ENCODE measurements at regions not wholly inside any gene's neighbourhood (a gene's known extent, or its start where the extent isn't known, plus 50 kb on each side); places are given as distances from the start of the nearest gene placed in this dataset.

GRCh38 chr4:173917255-173917960, 366.1 kb downstream of the FBXO8 start:
- DNase-seq, result no peak

- no peak for DNase-seq
Measured at GRCh38 chr4:173913496-173913895, 370.0 kb downstream of the FBXO8 start.

DNA sequence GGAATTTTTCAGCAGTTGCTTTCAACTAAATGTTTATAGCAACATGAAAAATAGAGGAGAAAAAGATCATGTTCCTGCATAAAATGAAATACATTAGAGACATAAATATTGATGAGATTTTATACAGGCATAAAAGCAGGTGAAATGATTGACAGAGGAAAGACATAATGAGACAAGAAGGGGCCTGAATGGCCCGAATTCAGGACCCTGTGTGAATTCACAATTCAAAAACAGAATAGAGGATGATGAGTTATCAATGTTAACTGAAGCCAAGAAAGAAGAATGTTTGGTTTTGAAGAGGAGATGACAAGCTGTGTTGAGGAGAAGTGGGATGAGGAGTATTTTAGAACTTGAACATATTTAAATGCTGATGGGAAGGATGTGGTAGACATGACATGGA, 371.1 kb downstream of the FBXO8 start:
- DNase-seq, result no peak

GRCh38 chr4:173910891-173911290, 372.6 kb downstream of the FBXO8 start:
- DNase-seq, result no peak

DNA sequence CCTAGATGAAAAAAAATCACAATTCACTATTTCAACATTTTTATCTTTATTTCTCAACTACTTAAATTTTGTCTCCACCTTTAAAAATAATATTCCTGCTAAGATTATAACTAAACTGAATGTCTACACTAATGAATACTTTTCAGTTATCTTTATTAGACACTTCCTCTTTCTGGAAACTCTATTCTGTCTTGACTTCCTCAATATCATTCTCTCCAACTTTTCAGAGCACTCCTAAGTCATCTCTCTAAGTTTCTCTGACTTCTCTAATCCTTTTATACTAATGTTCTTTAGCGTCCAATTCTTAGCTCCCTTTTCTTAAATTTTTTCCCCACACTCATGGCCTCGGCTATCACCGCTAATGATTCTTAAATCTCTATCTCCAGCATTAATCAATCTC, 374.2 kb downstream of the FBXO8 start:
- no peak for DNase-seq

DNA sequence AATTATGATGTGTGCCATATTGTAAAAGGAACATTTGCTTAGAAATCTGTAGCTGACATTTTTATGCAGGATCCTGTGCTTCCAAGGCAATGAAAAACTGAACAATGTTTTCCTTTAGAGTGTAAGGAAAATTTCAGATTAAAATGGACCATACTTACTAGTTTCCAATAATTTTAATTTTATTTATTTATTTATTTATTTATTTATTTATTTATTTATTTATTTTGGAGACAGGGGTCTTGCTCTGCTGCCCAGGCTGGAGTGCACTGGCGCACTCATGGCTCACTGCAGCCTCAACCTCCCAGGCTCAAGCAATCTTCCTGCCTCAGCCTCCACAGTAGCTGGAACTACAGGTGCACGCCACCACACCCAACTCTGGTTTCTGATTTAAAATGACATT, 369.8 kb upstream of the HAND2 start:
- DNase-seq, result no peak

- DNase-seq, result no peak
Measured at GRCh38 chr4:173891072-173891471, 361.0 kb upstream of the HAND2 start.

- no peak for DNase-seq
Measured at GRCh38 chr4:173883821-173884220, 353.8 kb upstream of the HAND2 start.

- no peak for DNase-seq
Measured at GRCh38 chr4:173880897-173881296, 350.9 kb upstream of the HAND2 start.

GRCh38 chr4:173879509-173879908, 349.5 kb upstream of the HAND2 start:
- DNase-seq, result no peak

DNA sequence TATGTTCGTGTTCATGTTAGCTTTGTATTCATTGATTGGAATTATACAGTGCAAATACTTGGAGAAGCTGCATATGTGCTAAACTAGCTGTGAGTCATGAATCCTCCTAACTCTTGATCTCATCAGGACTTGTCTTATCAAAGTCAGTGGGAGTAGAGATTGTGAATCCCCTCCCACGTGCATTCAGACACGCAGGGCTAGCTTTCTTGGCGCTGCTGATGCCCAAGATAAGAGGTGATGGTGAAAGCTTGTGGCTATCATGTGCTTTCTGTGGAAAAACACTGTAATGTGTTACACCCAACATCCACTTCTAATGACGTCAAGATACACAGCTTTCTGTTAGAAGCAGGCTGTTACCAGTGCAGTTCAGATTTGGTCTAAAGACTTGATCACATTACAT, 348.7 kb upstream of the HAND2 start:
- no peak for DNase-seq

- DNase-seq, result no peak
Measured at GRCh38 chr4:173871643-173872042, 341.6 kb upstream of the HAND2 start.

- DNase-seq, result no peak
Measured at GRCh38 chr4:173866322-173867026, 336.4 kb upstream of the HAND2 start.

- DNase-seq, result no peak
Measured at GRCh38 chr4:173862754-173863153, 332.7 kb upstream of the HAND2 start.

GRCh38 chr4:173860094-173860493, 330.1 kb upstream of the HAND2 start:
- no peak for DNase-seq

DNA sequence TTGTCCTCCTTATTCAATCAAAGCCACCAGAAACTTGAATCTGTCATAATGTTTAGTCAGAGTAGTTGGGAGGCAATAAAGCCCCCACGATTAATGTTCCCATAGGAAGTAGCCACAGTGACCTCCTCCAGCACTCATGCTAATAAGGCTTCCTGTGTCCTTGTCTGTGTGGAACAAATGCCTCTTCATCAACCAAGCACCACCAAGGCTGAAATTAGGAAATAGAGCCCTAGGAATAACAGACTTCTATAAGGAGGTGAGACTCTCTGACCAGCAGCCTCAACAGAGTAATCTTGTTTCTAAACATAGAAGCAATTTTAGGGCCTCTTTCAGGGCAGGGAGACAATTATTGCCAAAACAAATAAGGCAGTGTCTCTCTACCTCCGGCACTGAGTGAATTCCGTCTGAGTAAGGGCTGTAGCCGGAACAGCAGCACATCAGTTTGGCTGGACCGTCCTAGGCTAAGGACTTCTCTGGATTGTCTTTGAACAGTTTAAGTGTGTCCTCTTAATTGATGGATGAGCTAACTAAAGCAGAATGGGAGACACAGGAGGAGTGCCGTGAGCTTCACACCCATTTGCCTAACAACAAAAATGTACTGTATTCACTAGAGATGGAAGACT, 329.2 kb upstream of the HAND2 start:
- DNase-seq, result no peak

DNA sequence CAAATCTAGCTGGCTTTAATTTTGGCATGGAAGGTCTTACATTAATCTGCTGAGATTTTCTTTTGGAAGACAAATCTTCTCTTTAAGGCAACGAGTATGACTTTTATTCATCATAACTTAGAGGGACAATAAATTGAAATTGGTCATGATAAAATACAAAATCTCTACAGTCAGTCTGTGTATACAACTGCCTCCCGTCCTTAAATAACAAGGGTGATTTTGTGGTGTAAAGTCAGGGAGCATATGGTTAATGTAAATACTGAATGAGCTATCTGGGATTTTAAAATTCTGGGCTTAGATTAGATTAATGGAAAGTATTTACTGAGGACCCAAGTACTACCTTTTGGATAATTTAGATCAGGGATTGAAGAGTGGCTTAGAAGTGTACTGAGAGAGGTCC, 328.4 kb upstream of the HAND2 start:
- no peak for DNase-seq

DNA sequence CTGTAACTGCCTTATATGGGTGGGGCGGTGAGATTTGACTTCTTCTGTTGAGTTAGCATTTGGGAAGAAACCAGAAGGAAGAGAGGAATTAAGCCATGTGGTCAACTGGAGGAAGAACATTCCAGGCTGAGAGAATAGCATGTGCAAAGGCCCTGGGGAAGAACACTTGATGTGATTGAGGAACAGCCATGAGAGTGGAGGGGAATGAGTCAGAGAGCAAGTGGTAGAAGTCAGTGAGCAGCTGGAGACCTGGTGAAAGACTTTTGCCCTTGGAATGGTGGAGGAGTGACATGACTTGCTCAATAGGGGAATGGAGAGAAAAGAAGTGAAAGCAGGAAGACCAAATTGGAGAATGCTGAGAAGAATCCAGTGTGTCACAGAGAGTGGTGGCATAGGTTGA, 327.8 kb upstream of the HAND2 start:
- no peak for DNase-seq

DNA sequence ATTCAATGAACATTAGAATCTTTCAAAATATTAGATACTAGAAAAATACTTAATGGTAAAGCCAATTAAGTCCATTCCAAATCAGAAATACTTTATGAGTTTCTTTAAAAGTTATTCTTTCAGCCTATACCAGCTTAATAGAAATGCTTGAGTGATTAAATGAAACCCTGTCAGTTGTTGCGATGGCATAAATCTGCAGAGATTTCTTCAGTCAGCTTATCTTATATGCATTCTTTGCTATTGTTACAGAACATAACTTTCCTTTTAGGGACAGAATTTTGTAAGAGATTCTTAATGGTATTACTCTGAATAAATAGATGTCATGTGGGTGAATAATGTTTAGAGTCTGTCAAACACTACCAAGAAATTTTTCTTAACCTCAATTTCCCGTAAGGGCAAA, 325.0 kb upstream of the HAND2 start:
- no peak for DNase-seq

DNA sequence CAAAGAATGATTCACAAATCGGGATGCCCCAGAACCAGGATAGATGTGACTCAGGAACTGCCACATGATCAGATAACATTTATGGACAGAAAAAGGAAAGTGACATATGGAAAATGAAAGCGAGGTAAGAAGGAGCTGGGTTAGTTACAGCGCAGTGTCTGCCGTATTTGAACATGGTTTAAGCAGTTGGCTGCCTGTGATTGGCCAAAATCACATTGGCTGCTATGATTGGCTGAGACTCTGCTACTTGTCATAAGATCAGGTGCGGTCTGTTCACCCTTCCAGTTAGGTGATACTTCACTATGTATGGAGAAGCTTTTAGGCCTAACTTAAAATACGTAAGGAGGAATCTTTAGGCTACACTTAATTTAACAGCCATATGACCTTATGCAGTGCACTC, 322.7 kb upstream of the HAND2 start:
- DNase-seq, result no peak

- no peak for DNase-seq
Measured at GRCh38 chr4:173845580-173845979, 315.6 kb upstream of the HAND2 start.

DNA sequence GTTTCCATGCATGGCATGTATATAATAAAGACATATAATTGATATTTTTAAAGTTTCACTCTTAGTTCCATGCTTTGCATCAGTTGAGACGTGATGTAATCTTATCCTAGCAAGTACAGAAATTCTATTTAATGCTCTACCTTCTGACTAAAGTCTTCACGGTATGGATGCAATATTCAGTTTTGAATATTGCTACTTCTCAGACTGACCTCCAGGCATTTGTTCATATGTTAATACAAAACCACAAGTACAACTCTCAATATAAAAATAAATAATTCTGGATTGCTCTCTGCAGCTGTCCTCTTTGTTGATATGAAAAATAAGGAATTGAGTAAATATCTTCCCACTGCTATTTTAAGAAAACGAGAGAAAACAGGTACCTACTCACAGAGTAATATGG, 309.8 kb upstream of the HAND2 start:
- DNase-seq, result no peak

GRCh38 chr4:173837517-173837916, 307.5 kb upstream of the HAND2 start:
- DNase-seq, result no peak

- no peak for DNase-seq
Measured at GRCh38 chr4:173835903-173836302, 305.9 kb upstream of the HAND2 start.

Data from CD4-positive, alpha-beta T cell treated with Interleukin-12 subunit alpha and Interleukin-12 subunit beta, for 1 hour (primary cell).